LNCaP clone FGC (cell line): ENCODE measurements at regions not wholly inside any gene's neighbourhood (a gene's known extent, or its start where the extent isn't known, plus 50 kb on each side); places are given as distances from the start of the nearest gene placed in this dataset.

Experiments used
- DNase-seq: peaks from one replicate; pipeline ENCODE4 v3.0.0-alpha.2; 2011; ENCODE audit warnings: low read depth
- H3K4me3 ChIP-seq: 2 replicates; pipeline ENCODE4 v1.5.1; 2011; ENCODE audit warnings: mild to moderate bottlenecking, low read depth, low read length, control low read depth
- CTCF ChIP-seq: IDR thresholded peaks from 2 replicates; pipeline ENCODE4 v1.5.1; 2012; ENCODE audit warnings: mild to moderate bottlenecking; ENCODE audit not compliant: control insufficient read depth, insufficient read depth; ENCODE audit errors: extremely low read depth

- no peak for DNase-seq
- H3K4me3 ChIP-seq: no peak overlapping the region
- no peak for TF ChIP-seq CTCF
These were observed 212.1 kb upstream of the POU3F3 start for GRCh38 chr2:104641786-104642185.

- no peak for DNase-seq
- TF ChIP-seq CTCF: no peak
- H3K4me3 ChIP-seq: no peak overlapping the region; the same call in 1 of the 2 replicates
These were observed 205.5 kb upstream of the POU3F3 start for GRCh38 chr2:104648376-104648775.

- H3K4me3 ChIP-seq: no peak overlapping the region
- TF ChIP-seq CTCF: no peak
- DNase-seq: no peak
These were observed 204.0 kb upstream of the POU3F3 start for GRCh38 chr2:104649866-104650265.

- DNase-seq: no peak
- no peak for TF ChIP-seq CTCF
- H3K4me3 ChIP-seq: no peak overlapping the region
These were observed 203.4 kb upstream of the POU3F3 start for GRCh38 chr2:104650405-104650996.

GRCh38 chr2:104654811-104655210 lies 199.1 kb upstream of the POU3F3 start:
- TF ChIP-seq CTCF: no peak
- DNase-seq: no peak
- no peak overlapping the region for H3K4me3 ChIP-seq

GRCh38 chr2:104656571-104657163 lies 197.2 kb upstream of the POU3F3 start:
- no peak overlapping the region for H3K4me3 ChIP-seq
- TF ChIP-seq CTCF: no peak
- DNase-seq: no peak

GRCh38 chr2:104658144-104658835 lies 195.6 kb upstream of the POU3F3 start:
- TF ChIP-seq CTCF: no peak
- H3K4me3 ChIP-seq: no peak overlapping the region
- DNase-seq: no peak
